CD14-positive monocyte (primary cell): ENCODE measurements at regions not wholly inside any gene's neighbourhood (a gene's known extent, or its start where the extent isn't known, plus 50 kb on each side); places are given as distances from the start of the nearest gene placed in this dataset.

Experiments
- DNase-seq, 3 donors: peaks; one replicate each; pipeline ENCODE4 v3.0.0-alpha.2; 2011 to 2022
- H2AFZ ChIP-seq: 2 replicates; pipeline ENCODE4 v1.6.0; 2012; ENCODE audit warnings: mild to moderate bottlenecking, low read depth, low read length, inconsistent platforms; ENCODE audit not compliant: insufficient read depth, poor library complexity, severe bottlenecking
- H3K27ac ChIP-seq, 2 donors: 1 replicate in 1 of 2; 2 replicates in 1 of 2; pipeline ENCODE4 v1.5.1; 2012 to 2013; ENCODE audit warnings: low read length in 2 of 2, control low read depth in 1 of 2, inconsistent platforms in 1 of 2, low read depth in 1 of 2, mild to moderate bottlenecking in 1 of 2
- H3K27me3 ChIP-seq, 2 donors: one replicate each; pipeline versions ENCODE4 v1.6.0 to v1.6.1; 2011 to 2013; ENCODE audit warnings: low read length in 2 of 2; ENCODE audit not compliant: control insufficient read depth in 2 of 2, insufficient read depth in 2 of 2
- H3K36me3 ChIP-seq, 2 donors: replicated peaks in 1 of 2; 1 replicate in 1 of 2; 2 replicates in 1 of 2; pipeline versions ENCODE4 v1.5.1 to v1.6.1; 2012 to 2013; ENCODE audit warnings: low read length in 2 of 2, control low read depth in 1 of 2, inconsistent platforms in 1 of 2, mild to moderate bottlenecking in 1 of 2; ENCODE audit not compliant: insufficient read depth in 2 of 2, control insufficient read depth in 1 of 2
- H3K4me1 ChIP-seq, 2 donors: 1 replicate in 1 of 2; 2 replicates in 1 of 2; pipeline versions ENCODE4 v1.5.1 to v1.6.1; 2012 to 2013; ENCODE audit warnings: low read length in 2 of 2, control low read depth in 1 of 2, inconsistent platforms in 1 of 2, mild to moderate bottlenecking in 1 of 2, moderate library complexity in 1 of 2; ENCODE audit not compliant: insufficient read depth in 2 of 2, control insufficient read depth in 1 of 2
- H3K4me2 ChIP-seq: replicated peaks from 2 replicates; pipeline ENCODE3; 2012; ENCODE audit warnings: low read length, moderate library complexity, mild to moderate bottlenecking; ENCODE audit not compliant: poor library complexity, severe bottlenecking; ENCODE audit errors: extremely low read depth
- H3K4me3 ChIP-seq, 3 experiments: fragments of 200-600 bp in 1 of 3; sonication (generic) in 1 of 3; replicated peaks in 1 of 3; 1 replicate in 2 of 3; 2 replicates in 1 of 3; pipeline ENCODE4 v1.5.1; 2011 to 2013; ENCODE audit warnings: low read length in 3 of 3, mild to moderate bottlenecking in 3 of 3, control low read depth in 2 of 3, low read depth in 2 of 3, inconsistent platforms in 1 of 3, moderate library complexity in 1 of 3
- H3K79me2 ChIP-seq: 2 replicates; pipeline ENCODE4 v1.6.0; 2012; ENCODE audit warnings: mild to moderate bottlenecking, control low read depth, inconsistent platforms, low read length, moderate library complexity; ENCODE audit not compliant: insufficient read depth
- H3K9ac ChIP-seq: 2 replicates; pipeline ENCODE4 v1.6.0; 2017; ENCODE audit warnings: low read length, mild to moderate bottlenecking; ENCODE audit not compliant: insufficient read depth, poor library complexity, severe bottlenecking
- H3K9me3 ChIP-seq, 2 donors: replicated peaks in 1 of 2; 1 replicate in 1 of 2; 2 replicates in 1 of 2; pipeline versions ENCODE4 v1.5.1 to v1.6.1; 2012 to 2013; ENCODE audit warnings: low read length in 2 of 2, control low read depth in 1 of 2; ENCODE audit not compliant: control insufficient read depth in 1 of 2, insufficient read depth in 1 of 2
- H4K20me1 ChIP-seq: 2 replicates; pipeline ENCODE4 v1.6.0; 2012; ENCODE audit warnings: mild to moderate bottlenecking, low read length, control low read depth, moderate library complexity; ENCODE audit not compliant: insufficient read depth
- H3K27ac Mint-ChIP-seq, 7 donors: one replicate each; pipeline ENCODE4 v1.8.0; 2020; ENCODE audit warnings: mild to moderate bottlenecking in 7 of 7, mixed read lengths in 7 of 7, moderate library complexity in 6 of 7, inconsistent platforms in 2 of 7
- H3K27me3 Mint-ChIP-seq, 3 donors: one replicate each; pipeline ENCODE4 v1.8.0; 2021 to 2022; ENCODE audit warnings: low read depth in 3 of 3, mild to moderate bottlenecking in 3 of 3, mixed read lengths in 3 of 3, moderate library complexity in 3 of 3, inconsistent platforms in 1 of 3
- H3K36me3 Mint-ChIP-seq, 2 donors: one replicate each; pipeline ENCODE4 v1.8.0; 2020; ENCODE audit warnings: mixed read lengths in 2 of 2, inconsistent platforms in 1 of 2, mild to moderate bottlenecking in 1 of 2
- H3K4me1 Mint-ChIP-seq: one replicate; pipeline ENCODE4 v1.8.0; 2020; ENCODE audit warnings: mild to moderate bottlenecking, mixed read lengths
- H3K4me3 Mint-ChIP-seq, 2 donors: one replicate each; pipeline ENCODE4 v1.8.0; 2020; ENCODE audit warnings: mild to moderate bottlenecking in 2 of 2, mixed read lengths in 2 of 2, moderate library complexity in 1 of 2
- H3K9me3 Mint-ChIP-seq, 7 donors: one replicate each; pipeline ENCODE4 v1.8.0; 2020 to 2022; ENCODE audit warnings: mixed read lengths in 7 of 7, mild to moderate bottlenecking in 6 of 7, moderate library complexity in 6 of 7, inconsistent platforms in 2 of 7
- CTCF ChIP-seq: fragments of 200-600 bp; IDR thresholded peaks from one replicate; pipeline ENCODE4 v1.8.0; 2022; ENCODE audit warnings: antibody characterized with exemption, mild to moderate bottlenecking
- WGBS: methylation state at CpG from one replicate; pipeline ENCODE4 v1.1.5; 2013; ENCODE audit warnings: missing lambda C conversion rate; ENCODE audit not compliant: insufficient coverage; 5-methylcytosine and 5-hydroxymethylcytosine counted together
- intact Hi-C, 2 donors: fragments of 100-400 bp; cut with micrococcal nuclease; formaldehyde crosslinking; loops; one replicate each; pipeline versions ENCODE4 v1.15.0 to v1.15.1; 2023

- H3K4me3 Mint-ChIP-seq, result no peak overlapping the region
- no peak for DNase-seq
- Histone ChIP-seq H3K4me3 (no peak overlapping the region), H3K36me3 (no peaks in the 10 kb centered on the region), H2AFZ (no peak overlapping the region), H3K27me3 (no peaks in the 10 kb centered on the region), H3K27ac (no peak overlapping the region), H3K9ac (no peak overlapping the region), H3K4me1 (peaks cover 45 to 48% of the 10 kb centered on the region in 2 donors), H3K4me2 (no peak overlapping the region), H4K20me1 (no peaks in the 10 kb centered on the region), H3K9me3 (no peaks in the 10 kb centered on the region), H3K79me2 (no peaks in the 10 kb centered on the region)
- H3K27ac Mint-ChIP-seq, result peak overlapping the region in 1 of 7 donors; percentile 33
- TF ChIP-seq CTCF, result no peak
- peaks cover 47% of the 10 kb centered on the region for H3K4me1 Mint-ChIP-seq
- peaks cover 0 to 2% (median 2%) of the 10 kb centered on the region in 3 donors for H3K27me3 Mint-ChIP-seq
- peaks cover 0 to 4% (median 2%) of the 10 kb centered on the region in 7 donors for H3K9me3 Mint-ChIP-seq
- intact Hi-C loops, result no loop called here
- WGBS, result 94% methylated on average over 2 of the region's 4 CpGs
- H3K36me3 Mint-ChIP-seq, result peaks cover 0 to 2% of the 10 kb centered on the region in 2 donors
Measured at GRCh38 chr15:93860701-93861100, 370.7 kb upstream of the MCTP2 start.

GRCh38 chr15:93859176-93859575 is 372.2 kb upstream of the MCTP2 start:
- Histone ChIP-seq H3K4me1 (peaks cover 32 to 33% of the 10 kb centered on the region in 2 donors), H3K9me3 (no peaks in the 10 kb centered on the region), H3K27ac (no peak overlapping the region), H3K79me2 (no peaks in the 10 kb centered on the region), H3K4me3 (no peak overlapping the region), H2AFZ (no peak overlapping the region), H3K9ac (no peak overlapping the region), H4K20me1 (no peaks in the 10 kb centered on the region), H3K36me3 (no peaks in the 10 kb centered on the region), H3K27me3 (no peaks in the 10 kb centered on the region), H3K4me2 (no peak overlapping the region)
- no peak overlapping the region for H3K27ac Mint-ChIP-seq
- peaks cover 0 to 3% (median 2%) of the 10 kb centered on the region in 3 donors for H3K27me3 Mint-ChIP-seq
- no peaks in the 10 kb centered on the region for H3K36me3 Mint-ChIP-seq
- TF ChIP-seq CTCF, result no peak
- 88% methylated on average over 2 of the region's 3 CpGs for WGBS
- DNase-seq, result no peak
- H3K4me1 Mint-ChIP-seq, result peaks cover 33% of the 10 kb centered on the region
- peaks cover 0 to 4% (median 2%) of the 10 kb centered on the region in 7 donors for H3K9me3 Mint-ChIP-seq
- H3K4me3 Mint-ChIP-seq, result no peak overlapping the region
- intact Hi-C loops, result no loop called here
